ENCODE measurements at regions not wholly inside any gene's neighbourhood (a gene's known extent, or its start where the extent isn't known, plus 50 kb on each side); places are given as distances from the start of the nearest gene placed in this dataset.

- no peak for DNase-seq
These were observed 64.3 kb upstream of the S1PR3 start for GRCh38 chr9:88926781-88927505.

GRCh38 chr9:88927510-88927909 lies 63.8 kb upstream of the S1PR3 start:
- no peak for DNase-seq

DNA sequence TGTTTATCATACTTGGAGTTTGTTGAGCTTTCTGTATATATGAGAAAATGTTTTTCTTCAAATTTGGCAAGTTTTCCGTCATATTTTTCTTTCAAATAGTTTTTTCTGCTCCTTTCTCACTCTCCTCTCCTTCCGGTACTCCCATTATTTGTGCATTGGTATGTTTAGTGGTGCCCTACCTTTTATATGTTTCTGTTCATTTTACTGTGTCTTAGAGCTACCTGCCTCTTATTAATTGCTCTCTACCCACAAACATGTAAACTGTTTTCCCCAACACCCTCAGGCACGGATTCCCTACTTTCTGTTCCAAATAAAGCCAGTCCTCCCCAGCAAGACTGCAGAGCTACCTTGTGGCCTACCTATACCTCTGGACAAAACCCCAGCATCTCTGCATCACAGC lies 60.6 kb upstream of the S1PR3 start:
- DNase-seq, result no peak

- DNase-seq, result no peak
These were observed 58.5 kb upstream of the S1PR3 start for GRCh38 chr9:88932766-88933165.

DNA sequence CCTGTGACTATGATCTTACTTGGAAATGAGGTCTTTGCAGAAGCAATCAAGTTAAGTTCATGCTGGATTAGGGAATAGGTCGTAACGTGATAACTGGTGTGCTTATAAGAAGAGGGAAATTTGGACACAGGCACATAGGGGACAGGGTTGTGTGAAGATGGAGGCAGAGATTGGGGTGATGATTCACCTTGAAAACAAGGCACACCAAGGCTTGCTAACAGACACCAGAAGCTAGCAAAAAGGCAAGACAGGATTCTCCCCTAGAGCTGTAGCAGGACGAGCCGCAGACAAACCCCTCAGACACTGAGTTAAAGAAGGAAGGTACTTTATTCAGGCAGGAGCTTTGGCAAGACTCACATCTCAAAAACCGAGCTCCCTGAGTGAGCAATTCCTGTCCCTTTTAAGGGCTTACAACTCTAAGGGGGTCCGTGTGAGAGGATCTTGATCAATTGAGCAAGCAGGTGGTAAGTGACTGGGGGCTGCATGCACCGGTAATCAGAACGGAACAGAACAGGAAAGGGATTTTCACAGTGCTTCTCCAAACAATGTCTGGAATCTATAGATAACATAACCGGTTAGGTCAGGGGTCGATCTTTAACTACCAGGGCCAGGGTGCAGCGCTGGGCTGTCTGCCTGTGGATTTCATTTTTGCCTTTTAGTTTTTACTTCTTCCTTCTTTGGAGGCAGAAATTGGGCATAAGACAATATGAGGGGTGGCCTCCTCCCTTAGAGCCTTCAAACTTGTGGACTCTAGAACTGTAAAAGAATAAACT lies 57.5 kb upstream of the S1PR3 start:
- no peak for DNase-seq

DNA sequence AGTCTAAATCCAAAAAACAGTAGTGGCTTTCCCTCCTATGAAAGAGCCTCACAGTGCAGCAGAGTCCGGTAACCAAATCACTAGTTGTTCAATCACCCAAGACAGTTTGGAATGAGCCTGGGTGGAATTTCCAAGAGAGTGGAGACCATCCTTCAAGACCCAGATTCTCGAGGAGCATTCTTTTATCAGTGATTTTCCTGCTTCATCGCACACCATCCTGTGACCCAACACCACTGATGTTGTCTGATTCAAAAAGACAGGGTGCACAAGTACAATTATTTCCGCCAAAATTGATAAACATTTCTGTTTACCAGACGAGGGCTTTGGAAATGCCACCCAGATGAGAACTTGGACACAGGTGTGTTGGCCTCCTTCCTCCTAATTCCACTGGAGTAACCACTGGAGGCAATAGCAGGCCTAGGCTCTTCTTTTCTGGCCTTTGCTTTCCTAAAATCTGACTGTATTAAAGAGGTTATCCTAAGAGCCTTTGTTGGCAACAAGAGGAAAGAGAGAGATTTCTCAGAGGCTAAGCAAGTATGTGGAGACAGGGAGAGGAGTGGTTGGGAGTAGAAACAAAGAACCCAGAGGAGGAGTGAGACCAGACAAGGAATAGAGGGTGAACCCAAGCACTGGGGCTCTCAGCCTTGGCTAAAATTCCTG lies 56.3 kb upstream of the S1PR3 start:
- DNase-seq, result no peak

- no peak for DNase-seq
These were observed 55.1 kb upstream of the S1PR3 start for GRCh38 chr9:88936132-88936531.

DNA sequence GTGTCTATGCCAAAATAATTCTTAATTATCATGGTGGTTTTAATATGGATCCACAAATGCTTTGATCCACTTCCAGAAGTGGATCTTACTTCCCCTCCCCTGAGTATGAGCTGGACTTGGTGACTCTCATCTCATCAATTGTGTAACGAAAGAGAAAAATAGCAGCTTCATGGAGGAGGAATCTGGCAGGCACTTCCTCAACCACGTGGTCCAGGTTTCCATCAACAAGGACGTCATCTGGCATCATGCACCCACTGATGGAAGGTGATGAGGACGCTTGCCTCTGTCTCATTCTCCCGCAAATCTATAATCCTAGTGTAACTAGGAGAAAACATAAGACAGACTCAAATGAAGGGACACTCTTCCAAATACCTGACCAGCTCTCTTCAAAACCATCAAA lies 54.6 kb upstream of the S1PR3 start:
- no peak for DNase-seq

DNA sequence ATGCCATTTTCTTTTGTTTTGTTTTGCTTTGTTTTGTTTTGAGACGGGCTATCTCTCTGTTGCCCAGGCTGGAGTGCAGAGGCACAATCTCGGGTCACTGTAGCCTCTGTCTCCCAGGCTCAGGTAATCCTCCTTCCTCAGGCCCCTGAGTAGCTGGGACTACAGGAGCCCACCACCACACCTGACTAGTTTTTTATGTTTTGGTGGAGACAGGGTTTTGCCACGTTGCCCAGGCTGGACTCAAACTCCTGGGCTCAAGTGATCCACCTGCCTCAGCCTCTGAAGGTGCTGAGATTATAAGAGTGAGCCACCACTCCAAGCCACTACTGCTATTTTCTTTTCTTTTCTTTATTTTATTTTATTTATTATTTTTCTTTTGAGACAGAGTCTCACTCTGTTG lies 54.0 kb upstream of the S1PR3 start:
- DNase-seq, result no peak

DNA sequence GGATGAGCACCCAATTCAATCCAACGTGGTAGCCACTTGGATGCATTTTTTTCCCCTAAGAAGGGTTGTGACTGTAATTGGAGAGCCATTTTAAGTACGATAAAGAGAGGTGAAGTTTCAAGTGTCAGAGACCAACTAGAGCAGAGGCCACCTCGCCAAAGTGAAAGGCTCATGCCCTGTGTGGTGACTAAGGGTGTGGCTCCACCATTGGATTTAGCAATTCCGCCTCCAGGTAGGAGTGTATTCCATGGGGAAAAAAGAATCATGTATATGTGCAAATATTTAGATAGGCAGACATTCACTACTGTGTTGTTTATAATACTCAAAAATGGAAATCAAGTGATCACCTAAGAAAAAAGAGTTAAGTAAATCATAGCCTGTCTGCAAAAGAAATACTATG lies 53.1 kb upstream of the S1PR3 start:
- no peak for DNase-seq

Measured in left kidney (tissue), 1 donor.